GM19023 (cell line): ENCODE measurements at regions not wholly inside any gene's neighbourhood (a gene's known extent, or its start where the extent isn't known, plus 50 kb on each side); places are given as distances from the start of the nearest gene placed in this dataset.
"Not testable (repeated sequence)": the region's sequence is repeated elsewhere in the genome, so short reads cannot be mapped to it uniquely, and the experiment has no call there.

Experiments
- ATAC-seq: cut with Tn5 transposase; IDR thresholded peaks from one replicate; pipeline ENCODE4 v1.9.1; 2021; ENCODE audit warnings: mild to moderate bottlenecking, moderate library complexity; ENCODE audit not compliant: unreplicated experiment

GRCh38 chr11:122604621-122605020 lies 50.9 kb upstream of the UBASH3B start:
- no peak for ATAC-seq

- no peak for ATAC-seq
Measured at GRCh38 chr11:122601141-122602125, 54.1 kb upstream of the UBASH3B start.

GRCh38 chr11:122600290-122600689 lies 55.2 kb upstream of the UBASH3B start:
- ATAC-seq: no peak

GRCh38 chr11:122599434-122599833 lies 56.1 kb upstream of the UBASH3B start:
- no peak for ATAC-seq

- ATAC-seq: no peak
Measured at GRCh38 chr11:122598971-122599370, 56.6 kb upstream of the UBASH3B start.

- ATAC-seq: no peak
Measured at GRCh38 chr11:122597511-122597910, 58.0 kb upstream of the UBASH3B start.

- no peak for ATAC-seq
Measured at GRCh38 chr11:122594986-122595645, 60.4 kb upstream of the UBASH3B start.

- ATAC-seq: no peak
Measured at GRCh38 chr11:122593473-122594420, 61.8 kb upstream of the UBASH3B start.

- no peak for ATAC-seq
Measured at GRCh38 chr11:122592641-122593040, 62.9 kb upstream of the UBASH3B start.

GRCh38 chr11:122584670-122585069 lies 70.9 kb upstream of the UBASH3B start:
- no peak for ATAC-seq

GRCh38 chr11:122580071-122580470 lies 75.5 kb upstream of the UBASH3B start:
- not testable (repeated sequence) for ATAC-seq

GRCh38 chr11:122578171-122578825 lies 77.2 kb upstream of the UBASH3B start:
- no peak for ATAC-seq

- ATAC-seq: no peak
Measured at GRCh38 chr11:122572592-122572991, 82.9 kb upstream of the UBASH3B start.

GRCh38 chr11:122563761-122564160 lies 91.8 kb upstream of the UBASH3B start:
- ATAC-seq: no peak

- no peak for ATAC-seq
Measured at GRCh38 chr11:122559734-122560382, 95.7 kb upstream of the UBASH3B start.

GRCh38 chr11:122559218-122559617 lies 96.3 kb upstream of the UBASH3B start:
- ATAC-seq: not testable (repeated sequence)

- not testable (repeated sequence) for ATAC-seq
Measured at GRCh38 chr11:122557163-122557562, 98.4 kb upstream of the UBASH3B start.

GRCh38 chr11:122556605-122557004 lies 98.9 kb upstream of the UBASH3B start:
- ATAC-seq: no peak

GRCh38 chr11:122538060-122538459 lies 117.5 kb upstream of the UBASH3B start:
- no peak for ATAC-seq

- ATAC-seq: no peak
Measured at GRCh38 chr11:122524898-122525297, 130.6 kb upstream of the UBASH3B start.
